H1 (cell line): ENCODE measurements at regions not wholly inside any gene's neighbourhood (a gene's known extent, or its start where the extent isn't known, plus 50 kb on each side); places are given as distances from the start of the nearest gene placed in this dataset.

Experiments
- CTCF ChIA-PET: fragments of 300-600 bp; sonication (Branson Sonifier 250); formaldehyde crosslinking; loops from one replicate; lab custom pipeline; 2021; ENCODE audit not compliant: partially characterized antibody; lab: Charles Lee
- POLR2A ChIA-PET: fragments of 300-600 bp; sonication (Branson Sonifier 250); formaldehyde crosslinking; loops from one replicate; lab custom pipeline; 2021; ENCODE audit warnings: inconsistent platforms; ENCODE audit not compliant: partially characterized antibody; lab: Charles Lee
- DNase-seq, 2 experiments: peaks; one replicate each; pipeline versions ENCODE4 v3.0.0 to v3.0.0-alpha.2; 2010 to 2022; ENCODE audit warnings: low spot score in 2 of 2, low read depth in 1 of 2, mixed read lengths in 1 of 2
- FAIRE-seq: peaks from 2 replicates; lab custom pipeline; 2011; peaks lifted over from hg19 to GRCh38; lab: Jason Lieb, UNC
- H2AFZ ChIP-seq: 2 replicates; pipeline ENCODE4 v1.8.1; 2012; ENCODE audit warnings: low read length, inconsistent platforms
- H2AK5ac ChIP-seq: 2 replicates; pipeline ENCODE4 v1.6.1; 2013; ENCODE audit warnings: low read depth, low read length
- H2BK120ac ChIP-seq: replicated peaks from 2 replicates; pipeline ENCODE3; 2013; ENCODE audit warnings: low read depth, low read length, inconsistent platforms
- H2BK12ac ChIP-seq: 2 replicates; pipeline ENCODE4 v1.6.1; 2013; ENCODE audit warnings: low read depth, low read length
- H2BK15ac ChIP-seq: 2 replicates; pipeline ENCODE4 v1.6.1; 2013; ENCODE audit warnings: low read length
- H2BK20ac ChIP-seq: 2 replicates; pipeline ENCODE4 v1.6.1; 2013; ENCODE audit warnings: low read length
- H2BK5ac ChIP-seq: 2 replicates; pipeline ENCODE4 v1.6.1; 2013; ENCODE audit warnings: low read depth, low read length
- H3K14ac ChIP-seq: 2 replicates; pipeline ENCODE4 v1.6.1; 2013; ENCODE audit warnings: inconsistent platforms; ENCODE audit not compliant: insufficient read length
- H3K18ac ChIP-seq: 2 replicates; pipeline ENCODE4 v1.6.1; 2013; ENCODE audit warnings: low read length; ENCODE audit errors: extremely low read depth
- H3K23ac ChIP-seq: 2 replicates; pipeline ENCODE4 v1.6.1; 2013; ENCODE audit warnings: inconsistent platforms; ENCODE audit not compliant: insufficient read length
- H3K23me2 ChIP-seq: 2 replicates; pipeline ENCODE4 v1.6.1; 2013; ENCODE audit warnings: low read depth, low read length
- H3K27ac ChIP-seq: 2 replicates; pipeline ENCODE4 v1.6.1; 2011; ENCODE audit warnings: low read depth, low read length, inconsistent platforms
- H3K27me3 ChIP-seq, 4 experiments: replicated peaks in 1 of 4; 1 replicate in 1 of 4; 2 replicates in 3 of 4; pipeline versions ENCODE4 v1.6.1 to v1.8.1; 2011 to 2013; ENCODE audit warnings: low read length in 3 of 4, mild to moderate bottlenecking in 3 of 4, inconsistent platforms in 2 of 4, mixed read lengths in 2 of 4, moderate library complexity in 1 of 4; ENCODE audit not compliant: control insufficient read depth in 3 of 4, insufficient read depth in 3 of 4; ENCODE audit errors: extremely low read depth in 1 of 4
- H3K36me3 ChIP-seq, 4 experiments: 2 replicates each; pipeline versions ENCODE4 v1.6.1 to v1.8.1; 2011 to 2013; ENCODE audit warnings: mild to moderate bottlenecking in 4 of 4, low read length in 3 of 4, moderate library complexity in 2 of 4, control low read depth in 1 of 4, inconsistent platforms in 1 of 4; ENCODE audit not compliant: insufficient read depth in 4 of 4, control insufficient read depth in 2 of 4
- H3K4ac ChIP-seq: replicated peaks from 2 replicates; pipeline ENCODE3; 2013; ENCODE audit warnings: low read length, low read depth, mixed read lengths, inconsistent platforms; ENCODE audit not compliant: insufficient read length
- H3K4me1 ChIP-seq, 4 experiments: replicated peaks in 1 of 4; 1 replicate in 1 of 4; 2 replicates in 3 of 4; pipeline versions ENCODE4 v1.6.1 to v1.8.1; 2011 to 2013; ENCODE audit warnings: low read length in 3 of 4, inconsistent platforms in 2 of 4, mixed read lengths in 1 of 4; ENCODE audit not compliant: insufficient read depth in 4 of 4, control insufficient read depth in 3 of 4
- H3K4me2 ChIP-seq, 2 experiments: 2 replicates each; pipeline versions ENCODE4 v1.6.1 to v1.8.1; 2011 to 2013; ENCODE audit warnings: low read depth in 2 of 2, low read length in 2 of 2, control low read depth in 1 of 2, inconsistent platforms in 1 of 2, mild to moderate bottlenecking in 1 of 2; ENCODE audit not compliant: insufficient read depth in 1 of 2
- H3K4me3 ChIP-seq, 4 experiments: fragments of 200-600, 300-600 bp in 1 of 4; sonication (generic), shearing (Covaris generic), sonication (Bioruptor Twin) in 1 of 4; 2 replicates each; pipeline versions ENCODE4 v1.5.1 to v1.8.1; 2011 to 2016; ENCODE audit warnings: low read length in 4 of 4, low read depth in 3 of 4, control low read depth in 2 of 4, inconsistent platforms in 2 of 4, mild to moderate bottlenecking in 2 of 4, mixed read lengths in 1 of 4, moderate library complexity in 1 of 4; ENCODE audit not compliant: insufficient read depth in 2 of 4; ENCODE audit errors: extremely low read depth in 1 of 4
- H3K56ac ChIP-seq: replicated peaks from 2 replicates; pipeline ENCODE3; 2013; ENCODE audit warnings: low read depth, mild to moderate bottlenecking, mixed read lengths, low read length, inconsistent platforms; ENCODE audit not compliant: insufficient read length
- H3K79me1 ChIP-seq: 2 replicates; pipeline ENCODE4 v1.6.1; 2013; ENCODE audit warnings: low read depth, low read length, control low read depth
- H3K79me2 ChIP-seq, 2 experiments: 2 replicates each; pipeline versions ENCODE4 v1.6.1 to v1.8.1; 2012 to 2013; ENCODE audit warnings: low read length in 2 of 2, mild to moderate bottlenecking in 2 of 2, inconsistent platforms in 1 of 2; ENCODE audit not compliant: insufficient read depth in 2 of 2, control insufficient read depth in 1 of 2
- H3K9ac ChIP-seq, 4 experiments: replicated peaks in 1 of 4; 1 replicate in 1 of 4; 2 replicates in 3 of 4; pipeline versions ENCODE4 v1.6.1 to v1.8.1; 2011 to 2013; ENCODE audit warnings: low read depth in 3 of 4, low read length in 3 of 4, control low read depth in 2 of 4, mild to moderate bottlenecking in 2 of 4, moderate library complexity in 2 of 4, inconsistent platforms in 1 of 4; ENCODE audit errors: extremely low read depth in 1 of 4
- H3K9me3 ChIP-seq, 2 experiments: 2 replicates each; pipeline versions ENCODE4 v1.6.1 to v1.8.1; 2012 to 2013; ENCODE audit warnings: mild to moderate bottlenecking in 2 of 2, moderate library complexity in 2 of 2, control low read depth in 1 of 2, inconsistent platforms in 1 of 2, low read depth in 1 of 2, low read length in 1 of 2, mixed read lengths in 1 of 2; ENCODE audit not compliant: insufficient read depth in 2 of 2
- H4K20me1 ChIP-seq, 2 experiments: replicated peaks in 1 of 2; 2 replicates each; pipeline versions ENCODE3 to v1.8.1; 2011 to 2013; ENCODE audit warnings: inconsistent platforms in 2 of 2, low read length in 2 of 2, mild to moderate bottlenecking in 1 of 2; ENCODE audit not compliant: insufficient read depth in 2 of 2, control insufficient read depth in 1 of 2
- H4K5ac ChIP-seq: 2 replicates; pipeline ENCODE4 v1.6.1; 2013; ENCODE audit warnings: low read length, low read depth, mixed read lengths, inconsistent platforms; ENCODE audit not compliant: insufficient read length
- H4K8ac ChIP-seq: 2 replicates; pipeline ENCODE4 v1.8.0; 2013; ENCODE audit warnings: mild to moderate bottlenecking, moderate library complexity, low read length, inconsistent platforms; ENCODE audit not compliant: insufficient read depth; ENCODE audit errors: extremely low read depth
- H4K91ac ChIP-seq: replicated peaks from 2 replicates; pipeline ENCODE3; 2013; ENCODE audit warnings: low read length, mixed read lengths, inconsistent platforms; ENCODE audit not compliant: insufficient read length
- ASH2L ChIP-seq: fragments of 200-600, 300-600 bp; sonication (generic); IDR thresholded peaks from one replicate; pipeline ENCODE4 v1.7.1; 2017; ENCODE audit warnings: low read length
- BACH1 ChIP-seq: IDR thresholded peaks from 2 replicates; pipeline ENCODE4 v1.6.1; 2012; ENCODE audit warnings: low read length, improper control_type of control experiment
- CTBP2 ChIP-seq: IDR thresholded peaks from 2 replicates; pipeline ENCODE4 v1.7.0; 2011; ENCODE audit warnings: borderline replicate concordance, mild to moderate bottlenecking, moderate library complexity, mixed read lengths, low read length; ENCODE audit not compliant: insufficient read depth, insufficient read length
- CTCF ChIP-seq, 3 experiments: IDR thresholded peaks; 1 replicate in 2 of 3; 2 replicates in 1 of 3; pipeline versions ENCODE4 v1.5.1 to v1.6.1; 2011; ENCODE audit warnings: low read length in 3 of 3, mild to moderate bottlenecking in 3 of 3, inconsistent platforms in 2 of 3, low read depth in 1 of 3, moderate library complexity in 1 of 3; ENCODE audit not compliant: insufficient read depth in 1 of 3; ENCODE audit errors: control extremely low read depth in 1 of 3
- EGR1 ChIP-seq: IDR thresholded peaks from 2 replicates; pipeline ENCODE4 v1.6.1; 2011; ENCODE audit warnings: low read depth, low read length, borderline replicate concordance
- JUND ChIP-seq: IDR thresholded peaks from 2 replicates; pipeline ENCODE4 v1.6.1; 2011; ENCODE audit warnings: mild to moderate bottlenecking, improper control_type of control experiment, low read length
- NANOG ChIP-seq: IDR thresholded peaks from 2 replicates; pipeline ENCODE4 v1.6.1; 2011; ENCODE audit warnings: low read length, low read depth, mild to moderate bottlenecking, inconsistent platforms; ENCODE audit not compliant: insufficient read depth, poor library complexity, severe bottlenecking
- SP1 ChIP-seq: IDR thresholded peaks from 2 replicates; pipeline ENCODE4 v1.6.1; 2011; ENCODE audit warnings: low read depth, low read length
- SRF ChIP-seq: IDR thresholded peaks from 2 replicates; pipeline ENCODE4 v1.6.1; 2011; ENCODE audit warnings: mild to moderate bottlenecking, low read depth, low read length, moderate library complexity
- TBP ChIP-seq: IDR thresholded peaks from 2 replicates; pipeline ENCODE4 v1.6.1; 2011; ENCODE audit warnings: low read depth, low read length, improper control_type of control experiment
- TEAD4 ChIP-seq: IDR thresholded peaks from 2 replicates; pipeline ENCODE4 v1.6.1; 2012; ENCODE audit warnings: low read depth, low read length, inconsistent platforms, mixed read lengths
- ZNF274 ChIP-seq: IDR thresholded peaks from 2 replicates; pipeline ENCODE4 v1.7.0; 2012; ENCODE audit warnings: low read length, borderline replicate concordance; ENCODE audit errors: extremely low read depth
- WGBS, 2 experiments: shearing (Covaris generic) in 1 of 2; methylation state at CpG; one replicate each; pipeline versions ENCODE4 v1.1.6 to v1.1.7; 2013 to 2015; ENCODE audit warnings: low lambda C conversion rate in 2 of 2, mixed read lengths in 2 of 2, inconsistent platforms in 1 of 2, low coverage in 1 of 2, missing lambda C conversion rate in 1 of 2; ENCODE audit not compliant: insufficient replicate concordance in 2 of 2, insufficient coverage in 1 of 2, insufficient read length in 1 of 2; ENCODE audit errors: extremely low coverage in 1 of 2, missing lambda C conversion rate in 1 of 2; 5-methylcytosine and 5-hydroxymethylcytosine counted together

- CTCF ChIA-PET = interaction anchor here (0.9 kb wide), 1 partner anchor 11 kb away, joined by 3 read pairs; no protein-coding TSS in a partner anchor
- Histone ChIP-seq H2BK120ac (no peak overlapping the region), H2BK5ac (no peak overlapping the region), H3K36me3 (no peaks in the 10 kb centered on the region), H3K79me1 (no peaks in the 10 kb centered on the region), H4K5ac (no peak overlapping the region), H3K79me2 (no peaks in the 10 kb centered on the region), H3K27ac (no peak overlapping the region), H3K56ac (no peak overlapping the region), H3K23me2 (no peaks in the 10 kb centered on the region), H3K9me3 (no peaks in the 10 kb centered on the region), H3K4me3 (peak overlapping the region in 1 of 4 experiments; percentile 17; a peak in 1 of 8 replicates), H3K27me3 (no peaks in the 10 kb centered on the region), H3K4ac (no peak overlapping the region), H2AFZ (no peak overlapping the region), H3K9ac (no peak overlapping the region), H2BK15ac (no peak overlapping the region), H4K91ac (no peak overlapping the region), H3K4me1 (peaks cover 0 to 8% (median 1%) of the 10 kb centered on the region in 4 experiments; a peak in 3 of 7 replicates), H2BK20ac (no peak overlapping the region), H3K23ac (no peak overlapping the region), H4K20me1 (no peaks in the 10 kb centered on the region), H2BK12ac (no peak overlapping the region; the same call in 1 of the 2 replicates), H3K14ac (no peak overlapping the region), H3K18ac (no peak overlapping the region), H3K4me2 (peak overlapping the region; percentile 27 to 46; a peak in 3 of 4 replicates), H4K8ac (no peak overlapping the region), H2AK5ac (no peak overlapping the region)
- POLR2A ChIA-PET = no interaction called here
- 48% methylated on average over 4 of the region's 4 CpGs; no CpG with 5 or more reads in 1 of the 2 experiments for WGBS, 2 experiments
- DNase-seq (no peak), FAIRE-seq (peak; percentile 87)
- TF ChIP-seq CTBP2 = no peak
- TF ChIP-seq TEAD4 = peak; percentile 88
- TF ChIP-seq ASH2L = peak; percentile 77
- TF ChIP-seq JUND = no peak
- TF ChIP-seq EGR1 = peak; percentile 20; the same call in 1 of the 2 replicates
- TF ChIP-seq BACH1 = no peak
- TF ChIP-seq CTCF (IDR thresholded peaks at IDR 0.05; ENCODE audit: control extremely low read depth in 1 of 3, insufficient read depth in 1 of 3, low read depth in 1 of 3, low read length in 3 of 3) = no peak
- no peak for TF ChIP-seq ZNF274
- peak; percentile 81 for TF ChIP-seq SP1
- TF ChIP-seq TBP = no peak
- TF ChIP-seq NANOG = peak; percentile 20
- no peak for TF ChIP-seq SRF
These were observed 55.0 kb upstream of the GRIP1 start for GRCh38 chr12:66733839-66734238.
